Epithelial cell of esophagus (primary cell): ENCODE measurements at regions not wholly inside any gene's neighbourhood (a gene's known extent, or its start where the extent isn't known, plus 50 kb on each side); places are given as distances from the start of the nearest gene placed in this dataset.

Experiments
- DNase-seq: peaks from one replicate; pipeline ENCODE4 v3.0.0; 2010; ENCODE audit warnings: low read depth
- H3K4me3 ChIP-seq: 2 replicates; pipeline ENCODE4 v1.5.1; 2011; ENCODE audit warnings: mild to moderate bottlenecking, low read length, control low read depth
- TF ChIP-seq, protein P1 (sequence below): IDR thresholded peaks from 2 replicates; pipeline ENCODE4 v1.5.1; 2011; ENCODE audit warnings: low read depth, mild to moderate bottlenecking, low read length, control low read depth, inconsistent platforms; ENCODE audit not compliant: insufficient read depth; ENCODE audit errors: missing control alignments

DNA sequence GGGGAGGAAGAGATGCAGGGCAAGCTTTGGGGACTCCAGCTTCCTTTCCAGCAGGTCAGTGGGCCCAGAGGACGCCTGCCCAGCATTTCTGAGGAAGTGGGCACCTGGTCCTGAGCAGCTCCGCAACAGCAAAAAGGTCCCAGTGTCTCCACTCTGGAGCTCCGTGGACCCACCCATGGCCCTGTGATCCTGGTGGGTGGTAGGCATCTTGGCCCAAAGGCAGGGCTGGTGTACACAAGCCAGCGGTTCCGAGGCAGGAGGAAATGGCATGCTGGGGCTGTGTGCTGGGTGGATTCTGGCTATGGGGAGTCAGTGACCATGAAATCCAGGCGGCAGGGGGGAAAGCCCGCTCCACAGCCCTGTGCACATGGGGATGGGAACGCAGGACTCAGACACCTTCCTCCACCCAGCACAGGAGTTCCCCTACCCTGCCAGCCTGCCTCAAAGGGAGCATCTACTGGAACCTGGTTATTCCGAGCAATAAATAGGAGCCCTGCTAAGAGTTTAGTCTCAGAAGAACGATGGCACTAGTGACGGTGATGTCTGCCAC is 206.0 kb downstream of the GLI2 start:
- no peak for DNase-seq
- H3K4me3 ChIP-seq: no peak overlapping the region
- TF ChIP-seq, protein P1, sequence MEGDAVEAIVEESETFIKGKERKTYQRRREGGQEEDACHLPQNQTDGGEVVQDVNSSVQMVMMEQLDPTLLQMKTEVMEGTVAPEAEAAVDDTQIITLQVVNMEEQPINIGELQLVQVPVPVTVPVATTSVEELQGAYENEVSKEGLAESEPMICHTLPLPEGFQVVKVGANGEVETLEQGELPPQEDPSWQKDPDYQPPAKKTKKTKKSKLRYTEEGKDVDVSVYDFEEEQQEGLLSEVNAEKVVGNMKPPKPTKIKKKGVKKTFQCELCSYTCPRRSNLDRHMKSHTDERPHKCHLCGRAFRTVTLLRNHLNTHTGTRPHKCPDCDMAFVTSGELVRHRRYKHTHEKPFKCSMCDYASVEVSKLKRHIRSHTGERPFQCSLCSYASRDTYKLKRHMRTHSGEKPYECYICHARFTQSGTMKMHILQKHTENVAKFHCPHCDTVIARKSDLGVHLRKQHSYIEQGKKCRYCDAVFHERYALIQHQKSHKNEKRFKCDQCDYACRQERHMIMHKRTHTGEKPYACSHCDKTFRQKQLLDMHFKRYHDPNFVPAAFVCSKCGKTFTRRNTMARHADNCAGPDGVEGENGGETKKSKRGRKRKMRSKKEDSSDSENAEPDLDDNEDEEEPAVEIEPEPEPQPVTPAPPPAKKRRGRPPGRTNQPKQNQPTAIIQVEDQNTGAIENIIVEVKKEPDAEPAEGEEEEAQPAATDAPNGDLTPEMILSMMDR: no peak

DNA sequence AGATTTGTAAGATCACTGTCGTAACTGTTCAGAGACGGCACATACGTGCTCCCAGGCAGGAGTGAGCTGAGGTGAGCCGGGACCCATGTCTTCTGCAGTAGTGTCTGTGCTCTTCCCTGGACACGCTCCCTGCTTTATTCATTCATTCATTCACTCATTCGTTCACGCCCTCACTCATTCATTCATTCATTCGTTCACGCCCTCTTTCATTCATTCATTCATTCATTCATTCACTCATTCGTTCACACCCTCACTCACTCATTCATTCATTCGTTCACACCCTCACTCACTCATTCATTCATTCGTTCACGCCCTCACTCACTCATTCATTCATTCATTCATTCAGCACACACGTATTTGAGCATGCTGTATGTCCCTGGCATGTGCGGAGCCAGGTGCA is 207.0 kb downstream of the GLI2 start:
- no peak for DNase-seq
- TF ChIP-seq, protein P1: no peak
- no peak overlapping the region for H3K4me3 ChIP-seq

DNA sequence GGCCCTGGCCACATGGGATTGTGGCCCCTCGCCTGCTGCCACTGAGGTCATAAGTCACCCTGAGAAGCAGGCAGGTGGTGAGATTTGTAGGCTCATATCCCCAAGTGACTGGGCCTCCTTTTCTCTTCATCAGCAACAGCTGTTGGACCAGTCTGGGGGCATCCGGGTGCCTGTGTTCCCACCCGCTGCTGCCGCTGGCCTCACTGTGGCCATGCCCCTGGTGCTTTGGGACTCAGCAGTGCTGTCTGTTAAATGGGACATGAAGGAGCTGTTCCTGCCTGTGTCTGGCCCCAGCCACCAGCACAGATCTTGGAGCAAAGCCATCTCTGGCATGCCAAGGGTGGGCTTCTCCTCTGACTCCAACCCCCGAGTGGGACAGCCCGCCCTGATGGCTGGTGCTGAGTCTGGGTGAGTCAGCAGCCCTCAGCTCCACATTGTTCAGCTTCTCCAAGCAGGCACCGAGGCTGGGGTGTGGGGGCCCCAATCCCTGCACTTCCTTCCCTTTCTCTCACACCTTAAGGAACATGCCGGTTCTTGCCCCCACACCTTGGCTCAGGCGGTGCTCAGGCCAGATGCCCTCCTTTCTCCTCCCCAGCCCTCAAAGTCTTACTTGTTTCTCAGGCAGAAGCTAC is 207.9 kb downstream of the GLI2 start:
- H3K4me3 ChIP-seq: no peak overlapping the region
- TF ChIP-seq, protein P1: no peak
- peak; percentile 74 for DNase-seq

DNA sequence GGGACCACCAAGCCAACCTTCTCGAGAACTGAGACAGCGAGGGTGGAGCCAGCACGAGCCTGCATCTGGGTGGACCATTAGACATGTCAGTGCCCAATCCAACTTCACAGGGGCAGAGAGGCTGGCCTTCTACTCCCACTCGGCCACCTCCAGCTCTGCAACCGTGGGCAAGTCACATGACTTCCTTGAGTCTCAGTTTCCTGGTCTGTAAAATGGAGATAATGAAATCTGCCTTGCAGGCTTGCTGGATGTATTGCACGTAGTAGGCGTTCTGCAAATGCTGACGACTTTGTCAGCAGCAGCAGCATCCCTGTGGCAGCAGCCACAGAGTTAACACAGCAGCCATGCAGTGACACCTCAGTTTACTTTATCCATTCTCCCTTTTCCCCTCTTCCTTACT is 208.9 kb downstream of the GLI2 start:
- DNase-seq: no peak
- TF ChIP-seq, protein P1: no peak
- H3K4me3 ChIP-seq: no peak overlapping the region

DNA sequence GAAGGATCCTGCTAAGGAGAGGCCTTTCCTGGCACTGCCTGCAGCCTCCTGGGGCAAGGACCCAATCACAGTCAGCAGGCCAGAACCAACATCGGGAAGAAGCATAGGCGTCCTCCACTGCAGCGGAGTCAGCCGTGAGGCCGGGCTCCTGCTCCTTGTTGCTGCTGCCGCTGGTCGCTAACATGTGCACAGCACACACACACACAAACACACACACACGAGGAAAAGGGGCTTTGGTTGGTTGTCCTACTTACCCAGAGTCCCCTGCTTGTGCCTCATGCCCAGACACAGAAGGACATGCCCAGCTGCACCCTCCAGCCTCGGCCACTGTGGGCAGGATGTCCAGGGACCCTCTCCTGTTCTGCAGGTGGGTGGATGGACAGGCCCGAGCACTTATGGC is 209.4 kb downstream of the GLI2 start:
- TF ChIP-seq, protein P1: no peak
- DNase-seq: no peak

DNA sequence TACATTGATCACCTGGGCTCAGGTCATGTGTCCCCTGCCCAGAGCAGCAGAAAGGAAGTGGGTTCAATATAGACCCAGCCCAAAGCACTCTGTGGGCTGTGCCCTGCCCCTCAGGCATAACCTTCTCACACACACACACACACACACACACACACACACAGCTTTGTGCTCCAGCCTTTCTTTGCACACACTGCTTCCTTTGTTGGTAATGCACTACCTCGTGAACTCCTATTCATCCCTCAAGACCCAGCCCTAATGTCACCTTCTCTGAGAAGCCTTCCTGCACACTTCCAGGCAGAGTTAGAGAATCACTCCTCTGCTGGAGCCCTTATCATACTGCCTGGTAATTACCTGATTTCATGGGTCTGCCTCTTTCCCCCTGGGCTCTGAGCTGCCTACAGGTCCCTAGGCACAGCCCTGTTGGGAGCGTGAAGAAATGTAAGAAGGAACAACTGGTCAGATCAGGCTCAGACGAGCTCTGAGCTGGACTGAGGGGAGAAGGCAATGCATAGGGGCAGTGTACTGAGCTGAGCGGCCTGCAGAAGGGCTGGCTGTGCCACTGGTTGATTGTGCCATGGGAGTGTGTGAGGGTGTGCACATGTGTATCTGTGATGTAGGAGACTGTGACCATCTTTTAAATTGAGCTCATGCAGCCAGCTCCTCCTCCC is 210.3 kb downstream of the GLI2 start:
- TF ChIP-seq, protein P1: no peak
- DNase-seq: no peak
- H3K4me3 ChIP-seq: no peak overlapping the region

More for the DNA sequence above, 209.4 kb downstream of the GLI2 start:
- no peak overlapping the region for H3K4me3 ChIP-seq
